ENCODE measurements at regions not wholly inside any gene's neighbourhood (a gene's known extent, or its start where the extent isn't known, plus 50 kb on each side); places are given as distances from the start of the nearest gene placed in this dataset.

DNA sequence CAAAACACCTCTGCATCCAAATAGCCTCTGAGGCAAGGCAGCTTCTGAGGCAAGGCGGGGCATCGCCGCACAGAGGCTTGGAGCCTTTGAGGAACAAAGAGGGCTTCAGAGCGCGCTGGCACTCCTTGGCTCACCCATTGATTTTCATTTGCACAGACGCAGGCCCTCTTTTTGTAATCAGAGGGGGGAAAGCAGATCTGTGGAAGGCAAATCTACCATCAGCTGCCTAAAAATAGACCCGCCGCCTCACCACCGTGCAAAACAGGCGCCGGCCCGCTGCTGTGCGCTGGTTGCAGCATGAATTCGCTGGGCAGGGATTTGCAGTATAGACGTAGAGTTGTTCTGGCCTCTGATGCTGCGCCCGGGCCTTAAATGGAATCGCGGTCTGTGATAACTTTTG lies 69.9 kb upstream of the STMND1 start:
- 97% methylated on average over 5 of the region's 19 CpGs; no CpG with 5 or more reads in 1 of the 2 experiments for WGBS, 2 experiments (ENCODE audit: extremely low coverage in 2 of 2, insufficient read length in 1 of 2)
- Histone ChIP-seq H3K4ac (ENCODE audit: low read depth, low read length) (peak overlapping the region; percentile 47), H3K56ac (ENCODE audit: extremely low read depth, insufficient read depth, low read length) (no peak overlapping the region), H2AFZ (replicated peaks; ENCODE audit: low read length, poor library complexity) (peak overlapping the region; percentile 54), H2BK120ac (ENCODE audit: low read depth, low read length) (peak overlapping the region; percentile 37), H3K9me3 (ENCODE audit: control insufficient read depth, insufficient read depth, low read length) (no peaks in the 10 kb centered on the region), H4K5ac (ENCODE audit: low read depth, low read length) (no peak overlapping the region), H3K4me2 (ENCODE audit: low read depth, low read length) (no peak overlapping the region), H3K79me1 (ENCODE audit: low read depth in 1 of 2, low read length in 2 of 2) (no peaks in the 10 kb centered on the region), H3K14ac (replicated peaks; ENCODE audit: low read depth, low read length) (no peak overlapping the region; the same call in 1 of the 2 replicates), H3K27ac (ENCODE audit: insufficient read depth, low read length) (peak overlapping the region; percentile 15; the same call in 1 of the 2 replicates), H3K27me3 (ENCODE audit: control insufficient read depth, insufficient read depth, low read length) (no peaks in the 10 kb centered on the region), H3K4me3 (ENCODE audit: insufficient read depth, low read depth, low read length) (no peak overlapping the region), H2BK15ac (ENCODE audit: low read depth, low read length) (peak overlapping the region; percentile 49; the same call in 1 of the 3 replicates), H4K91ac (ENCODE audit: insufficient read depth, low read depth, low read length) (peak overlapping the region; percentile 27), H2BK5ac (ENCODE audit: low read depth, low read length, poor library complexity, severe bottlenecking) (peak overlapping the region; percentile 71), H3K9me1 (ENCODE audit: insufficient read depth, low read length) (peaks cover 10% of the 10 kb centered on the region; the same call in 1 of the 2 replicates), H3K23ac (ENCODE audit: low read depth, low read length) (no peak overlapping the region), H3K9ac (ENCODE audit: low read depth, low read length) (no peak overlapping the region), H3K36me3 (ENCODE audit: control insufficient read depth, insufficient read depth, low read length) (no peaks in the 10 kb centered on the region), H2BK20ac (ENCODE audit: low read depth, low read length) (peak overlapping the region; percentile 41; the same call in 1 of the 2 replicates), H2AK9ac (replicated peaks; ENCODE audit: low read depth, low read length, poor library complexity) (no peak overlapping the region), H4K8ac (ENCODE audit: low read depth in 2 of 2, low read length in 2 of 2) (peak overlapping the region in 1 of 2 experiments; percentile 11; a peak in 1 of 4 replicates), H4K20me1 (ENCODE audit: insufficient read depth, low read length) (no peaks in the 10 kb centered on the region), H3K18ac (ENCODE audit: low read depth, low read length) (no peak overlapping the region), H2AK5ac (ENCODE audit: low read depth, low read length) (peak overlapping the region; percentile 72; the same call in 1 of the 2 replicates), H3K4me1 (ENCODE audit: control insufficient read depth, insufficient read depth, low read length) (peaks cover 7% of the 10 kb centered on the region)
- POLR2A ChIA-PET (ENCODE audit: unreplicated experiment): no interaction called here
- intact Hi-C loops (cut with micrococcal nuclease) (loop anchor here (2.0 to 10.0 kb wide), 2 partner anchors 47 to 267 kb away; no protein-coding TSS in a partner anchor), dilution Hi-C loops (cut with HindIII; ENCODE audit: low sequenced_read_pairs, unreplicated experiment) (no loop called here), in situ Hi-C loops (cut with MboI; ENCODE audit: low sequenced_read_pairs) (no loop called here)
- no peak for DNase-seq
- no TSS peak for BruUV-seq (replicated peaks)
- TF ChIP-seq RFX5 (IDR thresholded peaks at IDR 0.05; ENCODE audit: low read depth, low read length): no peak
- TF ChIP-seq, protein P1, sequence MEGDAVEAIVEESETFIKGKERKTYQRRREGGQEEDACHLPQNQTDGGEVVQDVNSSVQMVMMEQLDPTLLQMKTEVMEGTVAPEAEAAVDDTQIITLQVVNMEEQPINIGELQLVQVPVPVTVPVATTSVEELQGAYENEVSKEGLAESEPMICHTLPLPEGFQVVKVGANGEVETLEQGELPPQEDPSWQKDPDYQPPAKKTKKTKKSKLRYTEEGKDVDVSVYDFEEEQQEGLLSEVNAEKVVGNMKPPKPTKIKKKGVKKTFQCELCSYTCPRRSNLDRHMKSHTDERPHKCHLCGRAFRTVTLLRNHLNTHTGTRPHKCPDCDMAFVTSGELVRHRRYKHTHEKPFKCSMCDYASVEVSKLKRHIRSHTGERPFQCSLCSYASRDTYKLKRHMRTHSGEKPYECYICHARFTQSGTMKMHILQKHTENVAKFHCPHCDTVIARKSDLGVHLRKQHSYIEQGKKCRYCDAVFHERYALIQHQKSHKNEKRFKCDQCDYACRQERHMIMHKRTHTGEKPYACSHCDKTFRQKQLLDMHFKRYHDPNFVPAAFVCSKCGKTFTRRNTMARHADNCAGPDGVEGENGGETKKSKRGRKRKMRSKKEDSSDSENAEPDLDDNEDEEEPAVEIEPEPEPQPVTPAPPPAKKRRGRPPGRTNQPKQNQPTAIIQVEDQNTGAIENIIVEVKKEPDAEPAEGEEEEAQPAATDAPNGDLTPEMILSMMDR (conservative IDR thresholded peaks at IDR 0.05; ENCODE audit: low read depth, low read length): no peak
- no peak for TF ChIP-seq MAZ (IDR thresholded peaks at IDR 0.05; ENCODE audit: borderline replicate concordance, low read depth, low read length)
- no peak for TF ChIP-seq SMC3 (IDR thresholded peaks at IDR 0.05; ENCODE audit: low read depth, low read length)
- TF ChIP-seq USF2 (IDR thresholded peaks at IDR 0.05; ENCODE audit: low read depth, low read length): no peak
- no peak for TF ChIP-seq NFE2L2 (IDR thresholded peaks at IDR 0.05; ENCODE audit: low read depth, low read length)
- TF ChIP-seq, protein P2, sequence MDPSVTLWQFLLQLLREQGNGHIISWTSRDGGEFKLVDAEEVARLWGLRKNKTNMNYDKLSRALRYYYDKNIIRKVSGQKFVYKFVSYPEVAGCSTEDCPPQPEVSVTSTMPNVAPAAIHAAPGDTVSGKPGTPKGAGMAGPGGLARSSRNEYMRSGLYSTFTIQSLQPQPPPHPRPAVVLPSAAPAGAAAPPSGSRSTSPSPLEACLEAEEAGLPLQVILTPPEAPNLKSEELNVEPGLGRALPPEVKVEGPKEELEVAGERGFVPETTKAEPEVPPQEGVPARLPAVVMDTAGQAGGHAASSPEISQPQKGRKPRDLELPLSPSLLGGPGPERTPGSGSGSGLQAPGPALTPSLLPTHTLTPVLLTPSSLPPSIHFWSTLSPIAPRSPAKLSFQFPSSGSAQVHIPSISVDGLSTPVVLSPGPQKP (IDR thresholded peaks at IDR 0.05; ENCODE audit: borderline replicate concordance, low read depth, low read length): no peak
- TF ChIP-seq RCOR1 (IDR thresholded peaks at IDR 0.05; ENCODE audit: insufficient replicate concordance, low read length): no peak
- TF ChIP-seq BHLHE40 (IDR thresholded peaks at IDR 0.05; ENCODE audit: low read depth, low read length): no peak
- no peak for TF ChIP-seq RAD21 (IDR thresholded peaks at IDR 0.05; ENCODE audit: low read length)
- TF ChIP-seq CHD1 (IDR thresholded peaks at IDR 0.05; ENCODE audit: low read depth, low read length): no peak
- TF ChIP-seq MAFK (IDR thresholded peaks at IDR 0.05; ENCODE audit: low read depth, low read length): no peak
- TF ChIP-seq MXI1 (IDR thresholded peaks at IDR 0.05; ENCODE audit: borderline replicate concordance, low read depth, low read length): no peak
- TF ChIP-seq POLR2A (IDR thresholded peaks at IDR 0.05; ENCODE audit: low read depth, low read length): no peak
- TF ChIP-seq CEBPB (IDR thresholded peaks at IDR 0.05; ENCODE audit: low read depth, low read length): no peak
- ATAC-seq (ENCODE audit: low read depth): no peak
- CTCF ChIA-PET: no interaction called here
